NCI-H345 treated with DMSO at 0.1 percent for 48 hours (cell line): ENCODE measurements at regions not wholly inside any gene's neighbourhood (a gene's known extent, or its start where the extent isn't known, plus 50 kb on each side); places are given as distances from the start of the nearest gene placed in this dataset.
A peak's percentile ranks its signal among the peaks of the same experiment; 100 is the strongest.

Source experiments
- DNase-seq: peaks from one replicate; lab custom pipeline; 2025; ENCODE audit not compliant: unreplicated experiment; lab: John Stamatoyannopoulos, UW

DNA sequence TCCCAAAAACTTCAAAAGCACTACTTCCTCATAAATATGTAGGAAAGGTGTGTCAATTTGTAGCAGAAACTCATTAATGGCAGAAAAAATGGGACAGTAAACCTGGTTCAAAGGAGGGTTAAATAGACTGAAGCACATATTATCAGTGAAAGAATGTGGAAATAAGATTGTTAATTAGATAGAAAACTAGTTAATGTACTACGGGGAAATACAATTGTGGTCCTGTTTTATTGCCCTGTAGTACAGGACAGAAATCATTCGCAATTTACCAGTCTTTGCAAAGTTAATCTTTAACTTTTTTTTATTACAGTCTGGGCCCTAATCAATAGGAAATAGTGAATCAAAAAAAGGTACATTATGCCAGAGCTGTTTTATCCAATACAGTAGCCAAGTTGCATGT lies 82.0 kb upstream of the PAK5 start:
- DNase-seq, result no peak

DNA sequence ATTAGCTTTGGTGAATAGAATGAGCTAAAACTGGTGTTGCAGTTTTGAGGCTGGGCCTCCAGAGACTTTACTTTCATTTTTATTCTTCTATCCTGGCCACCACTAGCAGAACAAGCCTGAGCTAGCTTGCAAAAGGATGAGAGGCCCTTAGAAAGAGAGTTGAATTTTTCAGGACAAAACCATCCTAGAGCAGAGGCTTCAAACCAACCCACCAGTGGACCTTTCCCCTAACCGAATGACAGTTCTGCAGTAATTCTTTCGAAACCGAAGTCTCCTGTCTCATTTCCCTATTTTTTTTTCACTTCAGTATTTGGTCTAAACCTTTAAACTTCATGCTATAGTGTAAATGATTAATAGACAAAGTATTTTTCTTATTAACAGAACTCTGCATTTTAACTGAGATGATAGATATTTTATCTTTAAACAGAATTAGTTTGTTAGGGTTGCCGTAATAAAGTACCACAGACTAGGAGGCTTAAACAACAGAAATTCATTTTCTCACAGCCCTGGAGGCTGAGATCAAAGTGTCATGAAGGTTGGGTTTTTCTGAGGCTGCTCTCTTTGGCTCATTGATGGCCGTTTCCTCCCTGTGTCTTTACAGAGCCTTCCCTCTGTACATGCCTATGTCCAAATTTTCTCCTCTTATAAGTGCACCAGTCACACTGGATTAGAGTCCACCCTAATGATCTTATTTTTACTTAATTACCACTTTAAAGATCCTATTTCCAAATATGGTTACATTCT lies 80.6 kb upstream of the PAK5 start:
- no peak for DNase-seq

DNA sequence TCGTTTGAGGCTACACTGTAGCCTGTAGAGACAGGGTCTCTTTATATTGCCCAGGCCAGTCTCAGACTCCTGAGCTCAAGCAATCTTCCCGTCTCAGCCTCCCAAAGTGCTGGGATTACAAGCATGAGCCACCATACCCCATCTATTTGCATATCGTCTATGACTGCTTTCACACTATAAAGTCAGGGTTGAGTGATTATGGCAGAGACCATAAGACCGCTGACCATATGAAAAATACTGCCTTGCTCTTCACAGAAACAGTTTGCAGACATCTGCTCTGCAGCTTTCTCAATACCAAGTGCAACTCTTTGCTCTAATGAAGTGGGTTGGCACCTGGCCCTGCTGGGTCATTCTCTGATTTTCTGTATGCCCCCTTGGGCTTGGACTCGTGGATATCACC lies 79.5 kb upstream of the PAK5 start:
- DNase-seq, result no peak

DNA sequence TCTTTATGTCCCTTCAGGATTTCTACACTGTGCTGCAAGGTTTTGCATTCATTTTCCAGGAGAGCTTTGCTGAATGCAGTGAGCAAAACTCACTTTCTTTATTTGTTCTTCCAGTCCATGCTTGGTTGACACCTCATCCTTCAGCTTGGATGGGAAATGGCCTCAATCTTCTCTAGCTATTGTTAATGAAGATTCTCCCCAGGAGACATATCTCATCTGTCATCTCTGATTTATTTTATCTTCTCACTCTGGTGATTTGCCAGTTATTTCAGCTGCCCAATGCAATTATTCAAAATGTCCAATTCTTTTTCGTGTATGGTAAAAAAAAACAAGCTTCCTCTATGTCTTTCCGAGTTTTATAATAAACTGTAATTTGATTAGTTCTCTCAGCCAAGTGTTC lies 77.9 kb upstream of the PAK5 start:
- no peak for DNase-seq

DNA sequence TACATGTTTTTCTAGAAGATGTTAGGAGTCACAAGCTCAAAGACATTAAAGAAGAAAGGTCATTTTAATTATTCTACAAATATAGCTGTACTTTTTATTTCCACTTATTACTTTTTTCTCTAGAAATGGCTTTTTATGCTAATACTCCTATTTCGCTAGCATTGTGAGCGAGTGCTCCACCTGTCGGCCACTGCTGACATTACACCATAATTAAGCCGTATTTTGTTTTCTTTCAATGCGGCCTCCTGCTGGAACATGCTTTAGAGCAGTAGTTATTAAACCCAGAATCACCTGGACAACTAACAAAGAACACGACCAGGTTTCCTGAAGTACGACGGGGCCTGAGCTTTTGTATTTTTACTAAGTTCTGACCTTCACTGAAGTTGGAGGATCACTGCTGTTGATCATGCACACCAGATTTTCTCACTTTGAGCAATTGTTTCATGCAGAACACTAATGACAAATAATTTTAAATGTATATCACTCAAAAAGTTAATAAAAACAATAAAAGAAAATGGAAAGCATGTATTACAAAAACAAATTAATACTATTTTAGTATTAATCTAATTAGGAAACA lies 74.1 kb upstream of the PAK5 start:
- peak; percentile 16 for DNase-seq

DNA sequence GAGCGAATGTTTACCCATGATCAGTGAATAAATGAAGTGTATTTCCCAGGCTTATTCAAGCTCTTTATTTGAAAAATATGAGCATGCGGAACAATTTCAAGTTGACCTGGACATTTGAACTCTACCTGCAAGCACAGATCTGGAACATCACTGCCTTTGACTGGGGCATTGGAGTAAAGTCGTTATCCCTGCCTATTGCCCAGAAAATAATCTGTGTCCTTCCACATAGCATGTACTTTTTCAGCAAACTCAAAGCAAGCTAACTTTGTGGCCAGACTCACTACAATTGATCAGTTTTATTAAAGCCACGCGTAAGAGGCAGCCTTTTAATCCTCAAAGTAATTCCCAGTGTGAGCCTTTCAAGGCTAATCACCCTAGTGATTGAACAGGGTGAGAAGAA lies 73.4 kb upstream of the PAK5 start:
- no peak for DNase-seq

DNA sequence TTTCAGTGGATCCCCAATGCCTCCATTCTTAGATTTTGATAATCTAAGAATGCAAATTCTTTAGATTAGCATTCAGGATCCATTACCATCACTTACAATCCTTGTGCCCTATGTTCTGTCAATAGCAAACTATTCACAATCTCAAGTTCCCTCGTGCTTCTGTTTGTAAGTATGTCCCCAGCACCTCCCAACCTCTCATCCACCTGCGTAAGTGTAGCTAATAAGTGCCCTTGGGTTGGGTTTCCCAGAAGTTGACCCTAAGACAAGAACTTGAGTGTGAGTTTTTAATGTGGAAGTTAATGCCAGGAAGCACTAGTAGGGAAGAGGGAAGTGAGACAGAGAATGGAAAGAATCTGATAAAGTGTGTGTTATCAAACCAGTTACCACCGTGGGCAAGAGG lies 72.6 kb upstream of the PAK5 start:
- no peak for DNase-seq

DNA sequence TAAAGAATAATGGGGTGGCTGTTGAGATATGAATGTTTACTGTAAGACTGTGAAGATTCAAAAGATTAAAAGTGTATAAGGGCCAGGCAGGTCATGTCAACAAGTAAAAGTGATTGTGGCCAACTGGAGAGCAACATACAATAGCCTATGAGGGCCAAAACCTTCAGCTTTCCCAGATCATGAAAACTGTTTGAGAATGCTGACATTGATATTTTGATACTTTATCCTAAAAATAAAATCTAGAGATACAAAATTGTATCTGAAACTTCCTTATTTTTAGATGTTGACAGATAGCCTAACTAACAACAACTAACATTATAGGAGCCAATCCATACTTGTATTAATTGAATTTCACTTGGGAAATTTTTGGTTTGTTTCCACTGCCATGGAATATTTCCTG lies 70.3 kb upstream of the PAK5 start:
- no peak for DNase-seq

DNA sequence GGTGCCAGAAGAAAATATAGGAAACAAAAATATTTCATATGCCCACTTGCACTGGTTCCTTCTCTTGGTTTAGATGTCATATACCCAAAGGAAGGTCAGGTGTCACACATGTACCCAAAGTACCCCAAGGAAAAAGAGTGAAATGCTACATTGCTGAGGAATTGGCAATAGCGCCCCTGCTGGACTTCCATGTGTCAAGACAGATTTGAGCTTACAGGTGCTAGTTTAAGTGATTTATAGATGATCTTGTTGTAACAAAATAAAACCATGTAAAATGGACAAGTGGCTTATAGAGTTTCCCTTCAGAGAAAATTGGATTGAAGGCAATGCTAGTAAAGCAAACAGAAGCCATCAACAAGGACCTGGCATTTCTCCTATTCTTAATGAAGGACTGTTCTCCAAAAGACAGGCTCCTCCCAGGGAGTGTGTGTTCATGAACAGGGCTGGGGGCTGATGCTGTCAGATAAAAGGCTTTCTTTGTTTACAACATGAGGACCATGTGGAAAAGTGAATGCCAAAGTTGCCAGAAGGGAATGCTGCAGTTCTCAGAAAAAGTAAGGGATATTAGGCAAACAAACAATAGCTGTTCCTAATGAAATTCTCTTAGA lies 64.3 kb upstream of the PAK5 start:
- no peak for DNase-seq

DNA sequence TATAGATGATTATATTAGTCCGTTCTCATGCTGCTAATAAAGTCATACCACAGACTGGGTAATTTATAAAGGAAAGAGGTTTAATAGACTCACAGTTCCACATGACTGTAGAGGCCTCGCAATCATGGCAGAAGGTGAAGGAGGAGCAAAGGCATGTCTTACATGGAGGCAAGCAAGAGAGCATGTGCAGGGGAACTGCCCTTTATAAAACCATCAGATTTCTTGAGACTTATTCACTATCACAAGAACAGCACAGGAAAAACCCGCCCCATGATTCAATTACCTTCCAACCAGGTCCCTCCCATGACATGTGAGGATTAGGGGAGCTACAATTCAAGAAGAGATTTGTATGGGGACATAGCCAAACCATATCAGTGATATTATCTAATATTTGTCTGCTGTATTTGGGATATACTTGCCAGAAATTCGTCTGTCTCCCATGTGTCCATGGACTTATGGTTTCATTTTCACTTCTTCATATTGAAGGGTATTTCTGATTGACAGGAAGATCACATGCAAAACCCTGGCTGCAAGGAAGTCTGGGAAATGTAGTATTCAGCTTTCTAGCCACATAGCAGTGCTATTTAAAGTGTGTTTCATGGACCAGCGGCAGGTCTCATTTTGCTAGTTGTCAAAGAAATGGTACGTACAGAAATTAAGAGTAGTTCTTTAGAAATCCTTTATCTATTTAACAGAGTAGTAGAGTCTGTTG lies 50.5 kb upstream of the PAK5 start:
- no peak for DNase-seq
